GM10266 (cell line): ENCODE measurements at regions not wholly inside any gene's neighbourhood (a gene's known extent, or its start where the extent isn't known, plus 50 kb on each side); places are given as distances from the start of the nearest gene placed in this dataset.
"Not testable (repeated sequence)": the region's sequence is repeated elsewhere in the genome, so short reads cannot be mapped to it uniquely, and the experiment has no call there.

ENCODE experiments used
- DNase-seq: peaks from one replicate; pipeline ENCODE4 v3.0.0; 2012; ENCODE audit errors: extremely low spot score
- CTCF ChIP-seq: IDR thresholded peaks from 2 replicates; pipeline ENCODE4 v1.5.1; 2012; ENCODE audit warnings: mild to moderate bottlenecking, low read depth; ENCODE audit not compliant: control insufficient read depth, insufficient read depth; ENCODE audit errors: missing control alignments

GRCh38 chr6:3921663-3922062 is 72.5 kb downstream of the FAM50B start:
- TF ChIP-seq CTCF, result no peak
- DNase-seq, result no peak

GRCh38 chr6:3922619-3923018 is 73.4 kb downstream of the FAM50B start:
- not testable (repeated sequence) for DNase-seq

- DNase-seq, result not testable (repeated sequence)
Measured at GRCh38 chr6:3925223-3926149, 76.3 kb downstream of the FAM50B start.

- TF ChIP-seq CTCF, result no peak
- DNase-seq, result no peak
Measured at GRCh38 chr6:3926150-3926482, 76.9 kb downstream of the FAM50B start.

- no peak for TF ChIP-seq CTCF
- DNase-seq, result no peak
Measured at GRCh38 chr6:3928111-3928510, 78.9 kb downstream of the FAM50B start.

- TF ChIP-seq CTCF, result no peak
- no peak for DNase-seq
Measured at GRCh38 chr6:3929281-3929798, 80.2 kb downstream of the FAM50B start.

- no peak for TF ChIP-seq CTCF
- DNase-seq, result no peak
Measured at GRCh38 chr6:3937438-3937837, 88.3 kb downstream of the FAM50B start.

- no peak for TF ChIP-seq CTCF
- DNase-seq, result no peak
Measured at GRCh38 chr6:3938715-3939367, 89.7 kb downstream of the FAM50B start.
